GM12878 (cell line): ENCODE measurements at regions not wholly inside any gene's neighbourhood (a gene's known extent, or its start where the extent isn't known, plus 50 kb on each side); places are given as distances from the start of the nearest gene placed in this dataset.

Source experiments
- ATAC-seq: fragments of 200-7000 bp; cut with Tn5 transposase; 3 replicates; pipeline ENCODE4 v1.9.1; 2020; ENCODE audit warnings: mild to moderate bottlenecking, moderate library complexity
- BruUV-seq: library from RNA; stranded (reverse); fragments of 400-500 nt; replicated peaks from 2 replicates; lab custom pipeline; 2021; lab: Mats Ljungman, UMichigan
- CTCF ChIA-PET: fragments of 300-600 bp; sonication (Branson Sonifier 250); formaldehyde crosslinking; extraction: SDS; loops from one replicate; lab custom pipeline; 2021; ENCODE audit warnings: inconsistent platforms; lab: Yijun Ruan, JAX
- POLR2A ChIA-PET: fragments of 350-600 bp; formaldehyde crosslinking; extraction: SDS; loops from one replicate; lab custom pipeline; 2021; ENCODE audit warnings: inconsistent platforms; lab: Charles Lee
- RAD21 ChIA-PET: fragments of 300-600 bp; sonication (Branson Sonifier 250); formaldehyde crosslinking; loops from one replicate; lab custom pipeline; 2023; ENCODE audit warnings: antibody characterized with exemption; ENCODE audit not compliant: unreplicated experiment; lab: Charles Lee
- SMC1A ChIA-PET: fragments of 300-600 bp; sonication (Branson Sonifier 250); formaldehyde crosslinking; loops from one replicate; lab custom pipeline; 2023; ENCODE audit not compliant: unreplicated experiment, uncharacterized antibody; lab: Charles Lee
- DNase-seq: peaks from one replicate; pipeline ENCODE4 v3.0.0-alpha.2; 2011; ENCODE audit warnings: low read depth, low spot score
- FAIRE-seq: peaks from 3 replicates; lab custom pipeline; 2011; peaks lifted over from hg19 to GRCh38; lab: Jason Lieb, UNC
- H2AFZ ChIP-seq: 2 replicates; pipeline ENCODE4 v1.6.0; 2011; ENCODE audit warnings: low read depth, low read length, control low read depth; ENCODE audit not compliant: control insufficient read depth
- H3K27ac ChIP-seq: 2 replicates; pipeline ENCODE4 v1.5.1; 2011; ENCODE audit warnings: control low read depth; ENCODE audit not compliant: control insufficient read depth, insufficient read depth
- H3K27me3 ChIP-seq, 2 experiments: replicated peaks in 1 of 2; 2 replicates each; pipeline versions ENCODE4 v1.6.0 to v1.6.1; 2011; ENCODE audit warnings: low read length in 1 of 2; ENCODE audit not compliant: control insufficient read depth in 2 of 2, insufficient read depth in 2 of 2
- H3K36me3 ChIP-seq, 2 experiments: 2 replicates each; pipeline ENCODE4 v1.5.1; 2011; ENCODE audit warnings: low read length in 1 of 2; ENCODE audit not compliant: control insufficient read depth in 2 of 2, insufficient read depth in 2 of 2
- H3K4me1 ChIP-seq: 2 replicates; pipeline ENCODE4 v1.6.1; 2011; ENCODE audit warnings: mild to moderate bottlenecking, low read length, moderate library complexity, mixed read lengths; ENCODE audit not compliant: control insufficient read depth, insufficient read depth
- H3K4me2 ChIP-seq: 2 replicates; pipeline ENCODE4 v1.6.0; 2011; ENCODE audit warnings: control low read depth; ENCODE audit not compliant: control insufficient read depth, insufficient read depth
- H3K4me3 ChIP-seq: fragments of 200-600 bp; sonication (generic); 2 replicates; pipeline ENCODE4 v1.5.1; 2016
- H3K79me2 ChIP-seq: 2 replicates; pipeline ENCODE4 v1.6.0; 2011; ENCODE audit warnings: low read length; ENCODE audit not compliant: control insufficient read depth, insufficient read depth
- H3K9ac ChIP-seq: 2 replicates; pipeline ENCODE4 v1.8.0; 2011; ENCODE audit warnings: low read length, control low read depth, mixed read lengths; ENCODE audit not compliant: control insufficient read depth, insufficient read depth
- H3K9me3 ChIP-seq: replicated peaks from 3 replicates; pipeline ENCODE4 v1.5.1; 2011; ENCODE audit warnings: mild to moderate bottlenecking, low read length; ENCODE audit not compliant: control insufficient read depth, insufficient read depth
- H4K20me1 ChIP-seq: 2 replicates; pipeline ENCODE4 v1.6.0; 2011; ENCODE audit not compliant: control insufficient read depth, insufficient read depth
- CEBPB ChIP-seq, 2 experiments: fragments of 150-350 bp in 1 of 2; IDR thresholded peaks; 2 replicates each; pipeline ENCODE4 v1.6.1; 2012 to 2014; ENCODE audit warnings: low read depth in 2 of 2, low read length in 2 of 2, borderline replicate concordance in 1 of 2, inconsistent platforms in 1 of 2
- CEBPZ ChIP-seq: fragments of 150-350 bp; IDR thresholded peaks from 2 replicates; pipeline ENCODE4 v1.6.1; 2016; ENCODE audit warnings: low read depth, low read length
- IKZF2 ChIP-seq, 2 experiments: fragments of 450-650 bp; IDR thresholded peaks; 2 replicates each; pipeline ENCODE4 v1.6.1; 2017; ENCODE audit warnings: mild to moderate bottlenecking in 2 of 2, moderate library complexity in 2 of 2
- JUND ChIP-seq: IDR thresholded peaks from 2 replicates; pipeline ENCODE4 v1.6.1; 2012; ENCODE audit warnings: low read depth, mild to moderate bottlenecking, low read length, improper control_type of control experiment, moderate library complexity
- LARP7 ChIP-seq: fragments of 450-650 bp; IDR thresholded peaks from 2 replicates; pipeline ENCODE4 v1.6.1; 2017; ENCODE audit warnings: mild to moderate bottlenecking
- NR2C1 ChIP-seq: fragments of 450-650 bp; IDR thresholded peaks from 2 replicates; pipeline ENCODE4 v1.6.1; 2017; ENCODE audit warnings: antibody characterized with exemption, mild to moderate bottlenecking, moderate library complexity
- SKIL ChIP-seq: fragments of 450-650 bp; IDR thresholded peaks from 2 replicates; pipeline ENCODE4 v1.6.1; 2017; ENCODE audit warnings: mild to moderate bottlenecking, low read depth, inconsistent platforms; ENCODE audit not compliant: poor library complexity, severe bottlenecking
- SMC3 ChIP-seq: IDR thresholded peaks from 2 replicates; pipeline ENCODE4 v1.6.1; 2011; ENCODE audit warnings: low read length, improper control_type of control experiment, borderline replicate concordance
- ZNF207 ChIP-seq: fragments of 450-650 bp; IDR thresholded peaks from 2 replicates; pipeline ENCODE4 v1.6.1; 2014; ENCODE audit warnings: antibody characterized with exemption, mild to moderate bottlenecking, borderline replicate concordance
- ZNF687 ChIP-seq: fragments of 450-650 bp; IDR thresholded peaks from 2 replicates; pipeline ENCODE4 v1.6.1; 2017; ENCODE audit warnings: mild to moderate bottlenecking, moderate library complexity
- WGBS: methylation state at CpG from one replicate; pipeline ENCODE4 v1.1.6; 2016; ENCODE audit warnings: low lambda C conversion rate; ENCODE audit not compliant: insufficient replicate concordance, insufficient coverage; ENCODE audit errors: missing lambda C conversion rate; 5-methylcytosine and 5-hydroxymethylcytosine counted together
- in situ Hi-C: fragments of 300-500 bp; cut with MboI; formaldehyde crosslinking; loops from 9 replicates; pipeline ENCODE4 v1.14.3; 2018; ENCODE audit warnings: mixed read lengths
- intact Hi-C: fragments of 100-400 bp; cut with micrococcal nuclease; formaldehyde crosslinking; loops from one replicate; pipeline ENCODE4 v1.14.2; 2022; ENCODE audit not compliant: unreplicated experiment

- CTCF ChIA-PET = interaction anchor here (0.6 kb wide), 1 partner anchor 1187 kb away, joined by 3 read pairs; no protein-coding TSS in a partner anchor
- WGBS = 19% methylated on average over 2 of the region's 2 CpGs
Measured at GRCh38 chr7:39824456-39825200, 125.4 kb upstream of the CDK13 start.

More at GRCh38 chr7:39824456-39825200, 125.4 kb upstream of the CDK13 start:
- DNase-seq = no peak
- Histone ChIP-seq H3K4me3 (no peak overlapping the region), H3K9ac (no peak overlapping the region), H3K4me2 (no peak overlapping the region), H3K36me3 (no peaks in the 10 kb centered on the region), H3K27me3 (peaks cover 0 to 5% of the 10 kb centered on the region in 2 experiments; a peak in 2 of 4 replicates), H3K79me2 (no peaks in the 10 kb centered on the region), H3K4me1 (no peaks in the 10 kb centered on the region), H4K20me1 (no peaks in the 10 kb centered on the region), H3K9me3 (no peaks in the 10 kb centered on the region), H3K27ac (no peak overlapping the region), H2AFZ (no peak overlapping the region)
- no TSS peak for BruUV-seq
- intact Hi-C loops (no loop called here), in situ Hi-C loops (no loop called here)
- ATAC-seq = no peak
- FAIRE-seq = no peak
- SMC1A ChIA-PET = interaction anchor here (0.5 kb wide), 1 partner anchor 462 kb away, joined by 3 read pairs; no protein-coding TSS in a partner anchor
- RAD21 ChIA-PET = no interaction called here
- no peak for TF ChIP-seq NR2C1
- TF ChIP-seq SKIL = no peak
- no peak for TF ChIP-seq CEBPB (IDR thresholded peaks at IDR 0.05; ENCODE audit: borderline replicate concordance in 1 of 2, low read depth in 2 of 2, low read length in 2 of 2)
- no peak for TF ChIP-seq ZNF687
- no peak for TF ChIP-seq ZNF207
- TF ChIP-seq SMC3 = no peak
- no peak for TF ChIP-seq LARP7
- no peak for TF ChIP-seq JUND
- no peak for TF ChIP-seq IKZF2 (IDR thresholded peaks at IDR 0.05)
- TF ChIP-seq CEBPZ = no peak
- POLR2A ChIA-PET = no interaction called here
